Sigmoid colon (tissue), 6 donors: ENCODE measurements at regions not wholly inside any gene's neighbourhood (a gene's known extent, or its start where the extent isn't known, plus 50 kb on each side); places are given as distances from the start of the nearest gene placed in this dataset.

Experiments
- DNase-seq: peaks from one replicate; pipeline ENCODE4 v3.0.0-alpha.2; 2019
- H3K27ac ChIP-seq, 4 donors: fragments of 200-600 bp; sonication (generic); one replicate each; pipeline ENCODE4 v1.5.1; 2016 to 2019; ENCODE audit warnings: mild to moderate bottlenecking in 1 of 4
- H3K27me3 ChIP-seq, 3 donors: fragments of 200-600 bp; sonication (generic); one replicate each; pipeline ENCODE4 v1.5.1; 2019; ENCODE audit warnings: mild to moderate bottlenecking in 1 of 3
- H3K36me3 ChIP-seq, 4 donors: fragments of 200-600 bp; sonication (generic); one replicate each; pipeline ENCODE4 v1.5.1; 2016 to 2019
- H3K4me1 ChIP-seq, 4 donors: fragments of 200-600 bp; sonication (generic); one replicate each; pipeline ENCODE4 v1.5.1; 2017 to 2019
- H3K4me3 ChIP-seq, 4 donors: fragments of 200-600 bp; sonication (generic); one replicate each; pipeline ENCODE4 v1.5.1; 2017 to 2019; ENCODE audit warnings: mild to moderate bottlenecking in 2 of 4, moderate library complexity in 1 of 4
- H3K9me3 ChIP-seq, 4 donors: fragments of 200-600 bp in 3 of 4; sonication (generic) in 3 of 4; one replicate each; pipeline versions ENCODE4 v1.5.1 to v1.6.1; 2013 to 2019
- CTCF ChIP-seq, 4 experiments: fragments of 450-650 bp in 3 of 4; fragments of 200-600 bp in 1 of 4; IDR thresholded peaks; one replicate each; pipeline ENCODE4 v1.5.1; 2016 to 2019; ENCODE audit warnings: antibody characterized with exemption in 4 of 4, mild to moderate bottlenecking in 3 of 4, moderate library complexity in 2 of 4
- EP300 ChIP-seq, 4 donors: sonication (generic); formaldehyde crosslinking; IDR thresholded peaks; one replicate each; pipeline ENCODE4 v1.6.1; 2017; ENCODE audit warnings: antibody characterized with exemption in 4 of 4
- POLR2A ChIP-seq, 2 donors: fragments of 450-650 bp; IDR thresholded peaks; one replicate each; pipeline ENCODE4 v1.6.1; 2016; ENCODE audit warnings: antibody characterized with exemption in 2 of 2, mild to moderate bottlenecking in 2 of 2, moderate library complexity in 2 of 2
- POLR2AphosphoS5 ChIP-seq, 4 donors: sonication (generic); formaldehyde crosslinking; IDR thresholded peaks; one replicate each; pipeline ENCODE4 v1.6.1; 2017; ENCODE audit warnings: antibody characterized with exemption in 4 of 4
- WGBS, 2 donors: extraction: QIAGEN DNeasy Blood & Tissue Kit; methylation state at CpG; one replicate each; pipeline ENCODE4 v1.1.7; 2013; 5-methylcytosine and 5-hydroxymethylcytosine counted together
- intact Hi-C: fragments of 100-400 bp; cut with DNase I; formaldehyde crosslinking; loops from one replicate; pipeline ENCODE4 v1.15.1; 2023
- donor health status: healthy with polysubstance abuse.
- donor health status: healthy.

- 44 to 64% methylated on average over 2 of the region's 2 CpGs for WGBS, 2 donors
- peaks cover 0 to 3% (median 0%) of the 10 kb centered on the region in 4 donors for H3K9me3 ChIP-seq
- intact Hi-C loops, result no loop called here
- H3K4me3 ChIP-seq, result no peak overlapping the region
- TF ChIP-seq POLR2A (IDR thresholded peaks at IDR 0.05) (no peak), CTCF (IDR thresholded peaks at IDR 0.05) (no peak)
- H3K36me3 ChIP-seq, result no peaks in the 10 kb centered on the region
- no peak overlapping the region for H3K27ac ChIP-seq
- H3K27me3 ChIP-seq, result no peaks in the 10 kb centered on the region
- no peaks in the 10 kb centered on the region for H3K4me1 ChIP-seq
- DNase-seq, result no peak
Measured at GRCh38 chr11:37571246-37571645, 973.2 kb upstream of the RAG2 start.

- no peak overlapping the region for H3K27ac ChIP-seq
- H3K4me3 ChIP-seq, result no peak overlapping the region
- TF ChIP-seq POLR2A (IDR thresholded peaks at IDR 0.05), result no peak
- TF ChIP-seq CTCF (IDR thresholded peaks at IDR 0.05), result no peak
- no peaks in the 10 kb centered on the region for H3K27me3 ChIP-seq
- no peaks in the 10 kb centered on the region for H3K36me3 ChIP-seq
- no peaks in the 10 kb centered on the region for H3K4me1 ChIP-seq
- DNase-seq, result no peak
- WGBS, 2 donors, result 50% methylated on average over 2 of the region's 2 CpGs
- H3K9me3 ChIP-seq, result no peaks in the 10 kb centered on the region
- intact Hi-C loops, result no loop called here
Measured at GRCh38 chr11:37560991-37561390, 963.0 kb upstream of the RAG2 start.

DNA sequence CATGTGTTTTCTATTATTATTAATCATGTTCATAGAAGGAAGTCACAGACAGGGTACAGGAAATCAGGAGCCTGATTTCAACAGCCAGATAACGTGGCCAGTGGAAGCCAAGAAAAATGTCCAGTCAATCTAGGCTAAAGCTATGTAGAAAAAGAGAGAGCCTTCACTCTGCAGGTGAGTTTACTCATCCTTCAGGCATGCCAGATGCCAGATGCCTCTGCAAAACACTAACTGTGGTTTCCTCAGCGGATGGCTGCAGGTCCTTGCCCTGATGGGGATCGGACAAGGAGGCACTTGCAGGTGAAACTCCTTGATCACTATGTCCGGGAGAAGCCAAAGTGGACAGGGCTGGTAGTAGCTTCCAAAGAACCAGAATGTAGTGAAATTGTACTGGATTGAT, 962.3 kb upstream of the RAG2 start:
- H3K4me1 ChIP-seq, result no peaks in the 10 kb centered on the region
- no peaks in the 10 kb centered on the region for H3K36me3 ChIP-seq
- TF ChIP-seq CTCF (IDR thresholded peaks at IDR 0.05) (no peak), POLR2AphosphoS5 (IDR thresholded peaks at IDR 0.05) (no peak), POLR2A (IDR thresholded peaks at IDR 0.05) (no peak), EP300 (IDR thresholded peaks at IDR 0.05) (no peak)
- WGBS, 2 donors, result 38 to 61% methylated on average over 4 of the region's 4 CpGs
- no peak for DNase-seq
- no peak overlapping the region for H3K4me3 ChIP-seq
- H3K27ac ChIP-seq, result no peak overlapping the region
- intact Hi-C loops, result no loop called here
- no peaks in the 10 kb centered on the region for H3K27me3 ChIP-seq
- H3K9me3 ChIP-seq, result no peaks in the 10 kb centered on the region

- DNase-seq, result no peak
- Histone ChIP-seq H3K27me3 (no peaks in the 10 kb centered on the region), H3K36me3 (no peaks in the 10 kb centered on the region), H3K9me3 (no peaks in the 10 kb centered on the region), H3K4me3 (no peak overlapping the region), H3K27ac (no peak overlapping the region), H3K4me1 (no peaks in the 10 kb centered on the region)
- no peak for TF ChIP-seq EP300 (IDR thresholded peaks at IDR 0.05)
- TF ChIP-seq POLR2A (IDR thresholded peaks at IDR 0.05), result no peak
- TF ChIP-seq POLR2AphosphoS5 (IDR thresholded peaks at IDR 0.05), result no peak
- no peak for TF ChIP-seq CTCF (IDR thresholded peaks at IDR 0.05)
- intact Hi-C loops, result no loop called here
- WGBS, 2 donors, result 12 to 19% methylated on average over 1 of the region's 1 CpG
Measured at GRCh38 chr11:37558619-37559210, 960.7 kb upstream of the RAG2 start.

DNA sequence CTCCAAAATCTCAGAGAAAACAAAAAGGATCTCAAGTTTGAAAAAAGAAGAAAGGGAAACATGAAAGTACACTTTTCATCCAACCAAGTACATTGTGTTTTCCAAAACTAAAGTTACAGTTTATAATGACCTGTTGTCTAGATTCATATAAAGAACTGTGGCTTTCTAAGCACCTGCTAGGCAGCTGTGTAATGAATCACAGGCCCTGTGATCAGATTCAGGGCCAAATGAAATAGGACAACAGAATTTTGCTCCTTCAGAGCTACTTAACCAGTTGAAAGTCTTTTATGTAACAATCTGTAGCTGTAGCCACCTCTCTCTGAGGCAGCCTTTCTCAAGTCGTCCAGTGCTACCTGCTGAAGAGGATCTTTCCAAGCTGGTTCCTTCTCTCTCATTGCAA, 960.0 kb upstream of the RAG2 start:
- TF ChIP-seq CTCF (IDR thresholded peaks at IDR 0.05) (no peak), POLR2A (IDR thresholded peaks at IDR 0.05) (no peak), EP300 (IDR thresholded peaks at IDR 0.05) (no peak), POLR2AphosphoS5 (IDR thresholded peaks at IDR 0.05) (no peak)
- 35 to 57% methylated on average over 1 of the region's 1 CpG for WGBS, 2 donors
- intact Hi-C loops, result no loop called here

More for the DNA sequence above, 960.0 kb upstream of the RAG2 start:
- no peaks in the 10 kb centered on the region for H3K9me3 ChIP-seq
- H3K4me1 ChIP-seq, result no peaks in the 10 kb centered on the region
- DNase-seq, result no peak
- H3K4me3 ChIP-seq, result no peak overlapping the region
- H3K27ac ChIP-seq, result no peak overlapping the region
- H3K27me3 ChIP-seq, result no peaks in the 10 kb centered on the region
- no peaks in the 10 kb centered on the region for H3K36me3 ChIP-seq
